ENCODE measurements at regions not wholly inside any gene's neighbourhood (a gene's known extent, or its start where the extent isn't known, plus 50 kb on each side); places are given as distances from the start of the nearest gene placed in this dataset.

GRCh38 chr6:145071836-145072235 is 663.5 kb downstream of the EPM2A start:
- DNase-seq (ENCODE audit: low read depth, low spot score), result no peak
- Histone ChIP-seq H3K4me3 (ENCODE audit: insufficient read length, low read depth) (no peak overlapping the region), H3K4me1 (ENCODE audit: insufficient read depth, insufficient read length) (no peaks in the 10 kb centered on the region), H3K36me3 (ENCODE audit: insufficient read depth, insufficient read length, low read length) (no peaks in the 10 kb centered on the region), H3K9me3 (ENCODE audit: insufficient read depth, low read length) (no peaks in the 10 kb centered on the region), H3K27me3 (ENCODE audit: insufficient read depth, insufficient read length) (no peaks in the 10 kb centered on the region), H3K9ac (ENCODE audit: insufficient read length, low read depth) (no peak overlapping the region)
- TF ChIP-seq ZNF274 (IDR thresholded peaks at IDR 0.05; ENCODE audit: low read depth, low read length), result no peak
- no peak for TF ChIP-seq SUZ12 (IDR thresholded peaks at IDR 0.05; ENCODE audit: extremely low read depth, insufficient read depth, insufficient read length)
- TF ChIP-seq YY1 (IDR thresholded peaks at IDR 0.05; ENCODE audit: insufficient read depth, insufficient read length), result no peak

GRCh38 chr6:145073811-145074210 is 661.5 kb downstream of the EPM2A start:
- Histone ChIP-seq H3K9me3 (ENCODE audit: insufficient read depth, low read length) (no peaks in the 10 kb centered on the region), H3K4me3 (ENCODE audit: insufficient read length, low read depth) (no peak overlapping the region), H3K9ac (ENCODE audit: insufficient read length, low read depth) (no peak overlapping the region), H3K36me3 (ENCODE audit: insufficient read depth, insufficient read length, low read length) (no peaks in the 10 kb centered on the region), H3K27me3 (ENCODE audit: insufficient read depth, insufficient read length) (no peaks in the 10 kb centered on the region), H3K4me1 (ENCODE audit: insufficient read depth, insufficient read length) (no peaks in the 10 kb centered on the region)
- DNase-seq (ENCODE audit: low read depth, low spot score), result no peak
- TF ChIP-seq ZNF274 (IDR thresholded peaks at IDR 0.05; ENCODE audit: low read depth, low read length) (no peak), YY1 (IDR thresholded peaks at IDR 0.05; ENCODE audit: insufficient read depth, insufficient read length) (no peak), SUZ12 (IDR thresholded peaks at IDR 0.05; ENCODE audit: extremely low read depth, insufficient read depth, insufficient read length) (no peak)

- H3K9ac ChIP-seq (ENCODE audit: insufficient read length, low read depth), result no peak overlapping the region
- H3K9me3 ChIP-seq (ENCODE audit: insufficient read depth, low read length), result no peaks in the 10 kb centered on the region
- H3K4me1 ChIP-seq (ENCODE audit: insufficient read depth, insufficient read length), result no peaks in the 10 kb centered on the region
- TF ChIP-seq SUZ12 (IDR thresholded peaks at IDR 0.05; ENCODE audit: extremely low read depth, insufficient read depth, insufficient read length) (no peak), ZNF274 (IDR thresholded peaks at IDR 0.05; ENCODE audit: low read depth, low read length) (no peak), YY1 (IDR thresholded peaks at IDR 0.05; ENCODE audit: insufficient read depth, insufficient read length) (no peak)
- DNase-seq (ENCODE audit: low read depth, low spot score), result no peak
- no peak overlapping the region for H3K4me3 ChIP-seq (ENCODE audit: insufficient read length, low read depth)
- H3K27me3 ChIP-seq (ENCODE audit: insufficient read depth, insufficient read length), result no peaks in the 10 kb centered on the region
- H3K36me3 ChIP-seq (ENCODE audit: insufficient read depth, insufficient read length, low read length), result no peaks in the 10 kb centered on the region
Observed at GRCh38 chr6:145074805-145075204, 660.5 kb downstream of the EPM2A start.

GRCh38 chr6:145075425-145075824 is 659.9 kb downstream of the EPM2A start:
- no peak for DNase-seq (ENCODE audit: low read depth, low spot score)
- TF ChIP-seq SUZ12 (IDR thresholded peaks at IDR 0.05; ENCODE audit: extremely low read depth, insufficient read depth, insufficient read length) (no peak), ZNF274 (IDR thresholded peaks at IDR 0.05; ENCODE audit: low read depth, low read length) (no peak)
- no peak overlapping the region for H3K4me3 ChIP-seq (ENCODE audit: insufficient read length, low read depth)

GRCh38 chr6:145076115-145076841 is 659.0 kb downstream of the EPM2A start:
- H3K9me3 ChIP-seq (ENCODE audit: insufficient read depth, low read length), result no peaks in the 10 kb centered on the region
- H3K4me3 ChIP-seq (ENCODE audit: insufficient read length, low read depth), result no peak overlapping the region
- H3K4me1 ChIP-seq (ENCODE audit: insufficient read depth, insufficient read length), result no peaks in the 10 kb centered on the region
- H3K27me3 ChIP-seq (ENCODE audit: insufficient read depth, insufficient read length), result no peaks in the 10 kb centered on the region
- no peaks in the 10 kb centered on the region for H3K36me3 ChIP-seq (ENCODE audit: insufficient read depth, insufficient read length, low read length)
- TF ChIP-seq YY1 (IDR thresholded peaks at IDR 0.05; ENCODE audit: insufficient read depth, insufficient read length), result no peak
- TF ChIP-seq ZNF274 (IDR thresholded peaks at IDR 0.05; ENCODE audit: low read depth, low read length), result no peak
- TF ChIP-seq SUZ12 (IDR thresholded peaks at IDR 0.05; ENCODE audit: extremely low read depth, insufficient read depth, insufficient read length), result no peak
- no peak overlapping the region for H3K9ac ChIP-seq (ENCODE audit: insufficient read length, low read depth)
- DNase-seq (ENCODE audit: low read depth, low spot score), result no peak

More at GRCh38 chr6:145075425-145075824, 659.9 kb downstream of the EPM2A start:
- H3K36me3 ChIP-seq (ENCODE audit: insufficient read depth, insufficient read length, low read length), result no peaks in the 10 kb centered on the region
- no peak overlapping the region for H3K9ac ChIP-seq (ENCODE audit: insufficient read length, low read depth)
- H3K27me3 ChIP-seq (ENCODE audit: insufficient read depth, insufficient read length), result no peaks in the 10 kb centered on the region
- no peaks in the 10 kb centered on the region for H3K9me3 ChIP-seq (ENCODE audit: insufficient read depth, low read length)
- H3K4me1 ChIP-seq (ENCODE audit: insufficient read depth, insufficient read length), result no peaks in the 10 kb centered on the region

- Histone ChIP-seq H3K27me3 (ENCODE audit: insufficient read depth, insufficient read length) (no peaks in the 10 kb centered on the region), H3K9ac (ENCODE audit: insufficient read length, low read depth) (no peak overlapping the region), H3K9me3 (ENCODE audit: insufficient read depth, low read length) (no peaks in the 10 kb centered on the region), H3K4me3 (ENCODE audit: insufficient read length, low read depth) (no peak overlapping the region), H3K4me1 (ENCODE audit: insufficient read depth, insufficient read length) (no peaks in the 10 kb centered on the region), H3K36me3 (ENCODE audit: insufficient read depth, insufficient read length, low read length) (no peaks in the 10 kb centered on the region)
- DNase-seq (ENCODE audit: low read depth, low spot score), result no peak
- TF ChIP-seq SUZ12 (IDR thresholded peaks at IDR 0.05; ENCODE audit: extremely low read depth, insufficient read depth, insufficient read length), result no peak
Observed at GRCh38 chr6:145077382-145077781, 657.9 kb downstream of the EPM2A start.

GRCh38 chr6:145080651-145081050 is 654.7 kb downstream of the EPM2A start:
- Histone ChIP-seq H3K36me3 (ENCODE audit: insufficient read depth, insufficient read length, low read length) (no peaks in the 10 kb centered on the region), H3K27me3 (ENCODE audit: insufficient read depth, insufficient read length) (no peaks in the 10 kb centered on the region), H3K4me3 (ENCODE audit: insufficient read length, low read depth) (no peak overlapping the region), H3K9me3 (ENCODE audit: insufficient read depth, low read length) (no peaks in the 10 kb centered on the region), H3K4me1 (ENCODE audit: insufficient read depth, insufficient read length) (no peaks in the 10 kb centered on the region), H3K9ac (ENCODE audit: insufficient read length, low read depth) (no peak overlapping the region)
- DNase-seq (ENCODE audit: low read depth, low spot score), result no peak
- TF ChIP-seq ZNF274 (IDR thresholded peaks at IDR 0.05; ENCODE audit: low read depth, low read length) (no peak), SUZ12 (IDR thresholded peaks at IDR 0.05; ENCODE audit: extremely low read depth, insufficient read depth, insufficient read length) (no peak), YY1 (IDR thresholded peaks at IDR 0.05; ENCODE audit: insufficient read depth, insufficient read length) (no peak)

Data from NT2/D1 (cell line).